ENCODE measurements at regions not wholly inside any gene's neighbourhood (a gene's known extent, or its start where the extent isn't known, plus 50 kb on each side); places are given as distances from the start of the nearest gene placed in this dataset.
"Not testable (repeated sequence)": the region's sequence is repeated elsewhere in the genome, so short reads cannot be mapped to it uniquely, and the experiment has no call there.

GRCh38 chr10:46108158-46108499, 62.1 kb upstream of the MSMB start:
- intact Hi-C loops (cut with DNase I, micrococcal nuclease); H3K27me3 Mint-ChIP-seq; H3K36me3 Mint-ChIP-seq (ENCODE audit: low read depth); H3K4me3 Mint-ChIP-seq; DNase-seq; ATAC-seq; H3K9me3 Mint-ChIP-seq (ENCODE audit: low read depth); POLR2A ChIA-PET; H3K27ac Mint-ChIP-seq: not testable (repeated sequence)
- CTCF ChIA-PET: interaction anchor here (2.0 to 2.4 kb wide), 2 partner anchors 161 to 175 kb away, joined by 5 to 7 read pairs; no protein-coding TSS in a partner anchor
- peaks cover 14% of the 10 kb centered on the region for H3K4me1 Mint-ChIP-seq

- H3K9me3 Mint-ChIP-seq (ENCODE audit: low read depth); POLR2A ChIA-PET; H3K36me3 Mint-ChIP-seq (ENCODE audit: low read depth); intact Hi-C loops (cut with DNase I, micrococcal nuclease); H3K27me3 Mint-ChIP-seq; ATAC-seq; CTCF ChIA-PET; H3K27ac Mint-ChIP-seq; H3K4me3 Mint-ChIP-seq; H3K4me1 Mint-ChIP-seq; DNase-seq: not testable (repeated sequence)
Measured at GRCh38 chr10:46154271-46154670, 108.2 kb upstream of the MSMB start.

- H3K36me3 Mint-ChIP-seq (ENCODE audit: low read depth); DNase-seq; POLR2A ChIA-PET; H3K9me3 Mint-ChIP-seq (ENCODE audit: low read depth); intact Hi-C loops (cut with DNase I, micrococcal nuclease); H3K27me3 Mint-ChIP-seq; ATAC-seq; H3K4me3 Mint-ChIP-seq; H3K27ac Mint-ChIP-seq; H3K4me1 Mint-ChIP-seq; CTCF ChIA-PET: not testable (repeated sequence)
Measured at GRCh38 chr10:46154683-46155082, 108.6 kb upstream of the MSMB start.

GRCh38 chr10:46156866-46157265, 110.8 kb upstream of the MSMB start:
- H3K27ac Mint-ChIP-seq; DNase-seq; intact Hi-C loops (cut with DNase I, micrococcal nuclease); CTCF ChIA-PET; H3K36me3 Mint-ChIP-seq (ENCODE audit: low read depth); H3K4me1 Mint-ChIP-seq; H3K4me3 Mint-ChIP-seq; H3K27me3 Mint-ChIP-seq; POLR2A ChIA-PET; ATAC-seq; H3K9me3 Mint-ChIP-seq (ENCODE audit: low read depth): not testable (repeated sequence)

GRCh38 chr10:46169736-46170135, 117.1 kb upstream of the ANTXRL start:
- Mint-ChIP-seq H3K4me1 (no peaks in the 10 kb centered on the region), H3K9me3 (ENCODE audit: low read depth) (peaks cover 12% of the 10 kb centered on the region), H3K27me3 (no peaks in the 10 kb centered on the region), H3K4me3 (no peak overlapping the region), H3K36me3 (ENCODE audit: low read depth) (peaks cover 3% of the 10 kb centered on the region), H3K27ac (no peak overlapping the region)
- ChIA-PET POLR2A (no interaction called here), CTCF (no interaction called here)
- DNase-seq: no peak
- no peak for ATAC-seq
- intact Hi-C loops (cut with DNase I, micrococcal nuclease): no loop called here

GRCh38 chr10:46170789-46171188, 116.0 kb upstream of the ANTXRL start:
- intact Hi-C loops (cut with DNase I, micrococcal nuclease): no loop called here

GRCh38 chr10:46171661-46172060, 115.1 kb upstream of the ANTXRL start:
- CTCF ChIA-PET: interaction anchor here (0.8 to 1.4 kb wide), 2 partner anchors 30 to 58 kb away, joined by 3 to 4 read pairs; no protein-coding TSS in a partner anchor
- peaks cover 12% of the 10 kb centered on the region for H3K9me3 Mint-ChIP-seq (ENCODE audit: low read depth)
- DNase-seq (no peak), ATAC-seq (no peak)
- H3K4me1 Mint-ChIP-seq: no peaks in the 10 kb centered on the region
- no peaks in the 10 kb centered on the region for H3K27me3 Mint-ChIP-seq
- H3K4me3 Mint-ChIP-seq: no peak overlapping the region
- intact Hi-C loops (cut with DNase I, micrococcal nuclease): no loop called here
- H3K36me3 Mint-ChIP-seq (ENCODE audit: low read depth): peaks cover 3% of the 10 kb centered on the region
- H3K27ac Mint-ChIP-seq: no peak overlapping the region
- POLR2A ChIA-PET: no interaction called here

More at GRCh38 chr10:46170789-46171188, 116.0 kb upstream of the ANTXRL start:
- Mint-ChIP-seq H3K4me3 (no peak overlapping the region), H3K27me3 (no peaks in the 10 kb centered on the region), H3K36me3 (ENCODE audit: low read depth) (peaks cover 3% of the 10 kb centered on the region), H3K27ac (no peak overlapping the region), H3K4me1 (no peaks in the 10 kb centered on the region), H3K9me3 (ENCODE audit: low read depth) (peaks cover 12% of the 10 kb centered on the region)
- DNase-seq (no peak), ATAC-seq (no peak)
- POLR2A ChIA-PET: no interaction called here
- CTCF ChIA-PET: interaction anchor here (0.7 to 1.4 kb wide), 2 partner anchors 18 to 58 kb away, joined by 3 to 4 read pairs; no protein-coding TSS in a partner anchor

GRCh38 chr10:46175296-46175695, 111.5 kb upstream of the ANTXRL start:
- intact Hi-C loops (cut with DNase I, micrococcal nuclease): no loop called here
- Mint-ChIP-seq H3K4me3 (no peak overlapping the region), H3K27me3 (no peaks in the 10 kb centered on the region), H3K36me3 (ENCODE audit: low read depth) (no peaks in the 10 kb centered on the region), H3K9me3 (ENCODE audit: low read depth) (peaks cover 8% of the 10 kb centered on the region), H3K27ac (no peak overlapping the region), H3K4me1 (no peaks in the 10 kb centered on the region)
- ATAC-seq (no peak), DNase-seq (no peak)
- CTCF ChIA-PET: no interaction called here
- POLR2A ChIA-PET: no interaction called here

- ChIA-PET CTCF (no interaction called here), POLR2A (no interaction called here)
- intact Hi-C loops (cut with DNase I, micrococcal nuclease): no loop called here
- DNase-seq (no peak), ATAC-seq (no peak)
- H3K9me3 Mint-ChIP-seq (ENCODE audit: low read depth): peaks cover 3% of the 10 kb centered on the region
- H3K4me1 Mint-ChIP-seq: no peaks in the 10 kb centered on the region
- no peaks in the 10 kb centered on the region for H3K27me3 Mint-ChIP-seq
- no peak overlapping the region for H3K4me3 Mint-ChIP-seq
- no peak overlapping the region for H3K27ac Mint-ChIP-seq
- H3K36me3 Mint-ChIP-seq (ENCODE audit: low read depth): no peaks in the 10 kb centered on the region
Measured at GRCh38 chr10:46175831-46176230, 111.0 kb upstream of the ANTXRL start.

GRCh38 chr10:46187431-46187830, 99.4 kb upstream of the ANTXRL start:
- H3K36me3 Mint-ChIP-seq (ENCODE audit: low read depth); H3K9me3 Mint-ChIP-seq (ENCODE audit: low read depth); H3K4me3 Mint-ChIP-seq; DNase-seq; H3K4me1 Mint-ChIP-seq; POLR2A ChIA-PET; intact Hi-C loops (cut with DNase I, micrococcal nuclease); CTCF ChIA-PET; ATAC-seq; H3K27ac Mint-ChIP-seq; H3K27me3 Mint-ChIP-seq: not testable (repeated sequence)

GRCh38 chr10:46197050-46197449, 89.7 kb upstream of the ANTXRL start:
- intact Hi-C loops (cut with DNase I, micrococcal nuclease): no loop called here
- no peaks in the 10 kb centered on the region for H3K27me3 Mint-ChIP-seq
- no peak overlapping the region for H3K27ac Mint-ChIP-seq
- CTCF ChIA-PET: no interaction called here
- H3K4me1 Mint-ChIP-seq: peaks cover 3% of the 10 kb centered on the region
- POLR2A ChIA-PET: no interaction called here
- H3K36me3 Mint-ChIP-seq (ENCODE audit: low read depth): peaks cover 12% of the 10 kb centered on the region
- H3K9me3 Mint-ChIP-seq (ENCODE audit: low read depth): no peaks in the 10 kb centered on the region
- H3K4me3 Mint-ChIP-seq: no peak overlapping the region
- ATAC-seq (no peak), DNase-seq (no peak)

GRCh38 chr10:46198516-46198915, 88.3 kb upstream of the ANTXRL start:
- intact Hi-C loops (cut with DNase I, micrococcal nuclease): no loop called here
- POLR2A ChIA-PET: no interaction called here
- ATAC-seq (no peak), DNase-seq (no peak)
- no peaks in the 10 kb centered on the region for H3K27me3 Mint-ChIP-seq
- no peak overlapping the region for H3K27ac Mint-ChIP-seq
- no peaks in the 10 kb centered on the region for H3K9me3 Mint-ChIP-seq (ENCODE audit: low read depth)
- CTCF ChIA-PET: no interaction called here
- H3K36me3 Mint-ChIP-seq (ENCODE audit: low read depth): peaks cover 12% of the 10 kb centered on the region
- H3K4me1 Mint-ChIP-seq: peaks cover 6% of the 10 kb centered on the region
- H3K4me3 Mint-ChIP-seq: no peak overlapping the region

GRCh38 chr10:46202405-46202804, 84.4 kb upstream of the ANTXRL start:
- H3K9me3 Mint-ChIP-seq (ENCODE audit: low read depth); H3K27ac Mint-ChIP-seq; POLR2A ChIA-PET; H3K4me1 Mint-ChIP-seq; DNase-seq; CTCF ChIA-PET; H3K27me3 Mint-ChIP-seq; H3K4me3 Mint-ChIP-seq; H3K36me3 Mint-ChIP-seq (ENCODE audit: low read depth); intact Hi-C loops (cut with DNase I, micrococcal nuclease); ATAC-seq: not testable (repeated sequence)

Data from activated CD4-positive, alpha-beta T cell treated with anti-CD3 and anti-CD28 coated beads for 36 hours (primary cell).